ENCODE measurements at regions not wholly inside any gene's neighbourhood (a gene's known extent, or its start where the extent isn't known, plus 50 kb on each side); places are given as distances from the start of the nearest gene placed in this dataset.
"Not testable (repeated sequence)": the region's sequence is repeated elsewhere in the genome, so short reads cannot be mapped to it uniquely, and the experiment has no call there.

DNA sequence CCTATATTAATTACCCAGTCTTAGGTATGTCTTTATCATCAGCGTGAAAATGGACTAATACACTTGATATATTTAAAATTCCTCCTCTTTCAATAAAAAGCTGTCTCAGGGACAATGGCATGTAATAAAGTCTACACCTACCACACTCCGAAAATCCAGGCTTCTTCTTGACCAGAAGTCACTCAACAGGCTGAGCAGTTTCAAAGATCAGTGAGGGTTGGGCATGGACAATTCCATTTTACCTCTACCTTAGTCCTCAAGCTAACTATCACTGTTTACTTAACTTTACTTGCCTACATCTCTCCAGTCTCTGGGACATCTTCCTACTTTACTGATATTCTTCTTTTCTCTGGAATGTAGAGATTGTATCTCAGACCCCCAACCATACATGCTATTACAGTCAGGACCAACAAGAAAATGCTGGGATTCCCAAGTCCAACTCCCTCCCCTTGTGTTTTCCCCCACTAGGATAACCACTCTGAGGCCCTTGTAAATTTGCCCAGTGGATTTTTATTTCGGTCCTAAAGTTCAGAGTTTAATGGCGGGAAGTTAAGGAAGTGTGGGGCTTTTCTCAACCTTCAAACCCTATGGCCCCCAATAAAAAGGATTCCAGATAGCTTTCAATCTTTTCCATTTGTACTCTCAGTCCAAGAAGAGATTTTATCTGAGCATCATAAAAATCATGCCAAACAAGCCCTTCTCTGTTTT lies 137.1 kb upstream of the TSC22D2 start:
- ChIA-PET CTCF (no interaction called here), POLR2A (interaction anchor here (0.6 kb wide), 1 partner anchor 49 kb away, joined by 3 read pairs; no protein-coding TSS in a partner anchor)
- Mint-ChIP-seq H3K4me3 (ENCODE audit: unreplicated experiment) (no peak overlapping the region), H3K36me3 (ENCODE audit: insufficient read depth, unreplicated experiment) (no peaks in the 10 kb centered on the region), H3K9me3 (ENCODE audit: unreplicated experiment) (no peaks in the 10 kb centered on the region), H3K4me1 (ENCODE audit: insufficient read depth, unreplicated experiment) (no peaks in the 10 kb centered on the region), H3K27me3 (ENCODE audit: insufficient read depth, unreplicated experiment) (no peaks in the 10 kb centered on the region), H3K27ac (ENCODE audit: low read depth, unreplicated experiment) (no peak overlapping the region)
- TF ChIP-seq, protein P1, sequence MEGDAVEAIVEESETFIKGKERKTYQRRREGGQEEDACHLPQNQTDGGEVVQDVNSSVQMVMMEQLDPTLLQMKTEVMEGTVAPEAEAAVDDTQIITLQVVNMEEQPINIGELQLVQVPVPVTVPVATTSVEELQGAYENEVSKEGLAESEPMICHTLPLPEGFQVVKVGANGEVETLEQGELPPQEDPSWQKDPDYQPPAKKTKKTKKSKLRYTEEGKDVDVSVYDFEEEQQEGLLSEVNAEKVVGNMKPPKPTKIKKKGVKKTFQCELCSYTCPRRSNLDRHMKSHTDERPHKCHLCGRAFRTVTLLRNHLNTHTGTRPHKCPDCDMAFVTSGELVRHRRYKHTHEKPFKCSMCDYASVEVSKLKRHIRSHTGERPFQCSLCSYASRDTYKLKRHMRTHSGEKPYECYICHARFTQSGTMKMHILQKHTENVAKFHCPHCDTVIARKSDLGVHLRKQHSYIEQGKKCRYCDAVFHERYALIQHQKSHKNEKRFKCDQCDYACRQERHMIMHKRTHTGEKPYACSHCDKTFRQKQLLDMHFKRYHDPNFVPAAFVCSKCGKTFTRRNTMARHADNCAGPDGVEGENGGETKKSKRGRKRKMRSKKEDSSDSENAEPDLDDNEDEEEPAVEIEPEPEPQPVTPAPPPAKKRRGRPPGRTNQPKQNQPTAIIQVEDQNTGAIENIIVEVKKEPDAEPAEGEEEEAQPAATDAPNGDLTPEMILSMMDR (IDR thresholded peaks at IDR 0.05; ENCODE audit: unreplicated experiment): no peak
- intact Hi-C loops (cut with micrococcal nuclease): no loop called here
- BruUV-seq (replicated peaks): no TSS peak
- no peak for DNase-seq (ENCODE audit: unreplicated experiment)

DNA sequence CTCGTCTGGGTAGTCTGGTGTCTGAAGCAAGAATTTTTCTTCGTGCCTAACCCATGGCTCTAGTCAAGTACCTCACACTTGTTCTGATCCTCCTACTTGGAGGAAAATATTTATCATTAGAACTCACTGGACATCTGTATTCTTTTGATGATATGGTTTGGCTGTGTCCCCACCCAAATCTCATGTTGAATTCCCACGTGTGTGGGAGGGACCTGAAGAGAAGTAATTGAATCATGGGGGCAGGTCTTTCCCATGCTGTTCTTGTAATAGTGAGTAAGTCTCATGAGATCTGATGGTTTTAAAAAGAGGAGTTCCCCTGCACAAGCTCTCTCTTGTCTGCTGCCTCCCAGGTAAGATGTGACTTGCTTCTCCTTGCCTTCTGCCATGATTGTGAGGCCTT lies 137.7 kb upstream of the TSC22D2 start:
- DNase-seq (ENCODE audit: unreplicated experiment); H3K27ac Mint-ChIP-seq (ENCODE audit: low read depth, unreplicated experiment); H3K4me3 Mint-ChIP-seq (ENCODE audit: unreplicated experiment); H3K4me1 Mint-ChIP-seq (ENCODE audit: insufficient read depth, unreplicated experiment); intact Hi-C loops (cut with micrococcal nuclease); POLR2A ChIA-PET; H3K9me3 Mint-ChIP-seq (ENCODE audit: unreplicated experiment); CTCF ChIA-PET; H3K36me3 Mint-ChIP-seq (ENCODE audit: insufficient read depth, unreplicated experiment); H3K27me3 Mint-ChIP-seq (ENCODE audit: insufficient read depth, unreplicated experiment); BruUV-seq (replicated peaks): not testable (repeated sequence)

DNA sequence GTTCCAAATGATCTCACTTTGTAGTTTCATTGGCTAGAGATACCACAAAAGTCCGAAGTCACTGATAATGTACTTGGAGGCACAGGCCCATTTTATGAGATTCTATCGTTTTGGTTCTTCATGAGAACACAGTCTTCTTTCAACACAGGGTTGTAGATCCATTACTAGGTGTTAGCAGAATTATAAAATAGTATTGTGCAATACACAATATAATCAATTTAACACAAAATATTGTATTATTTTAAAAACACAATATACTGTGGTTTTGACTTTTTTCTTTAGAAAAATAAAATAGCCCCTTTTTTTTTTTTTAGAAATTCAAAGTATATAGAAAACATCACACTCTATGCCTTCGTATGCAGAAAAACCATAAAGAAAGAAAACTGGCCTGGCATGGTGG lies 138.6 kb upstream of the TSC22D2 start:
- POLR2A ChIA-PET: interaction anchor here (0.5 kb wide), 1 partner anchor 276 kb away, joined by 4 read pairs; the partner anchor contains the start of gene SERP1
- CTCF ChIA-PET: interaction anchor here (0.9 to 1.3 kb wide), 2 partner anchors 10 to 225 kb away, joined by 3 to 4 read pairs; no protein-coding TSS in a partner anchor
- no peaks in the 10 kb centered on the region for H3K4me1 Mint-ChIP-seq (ENCODE audit: insufficient read depth, unreplicated experiment)
- TF ChIP-seq, protein P1 (IDR thresholded peaks at IDR 0.05; ENCODE audit: unreplicated experiment): no peak
- no peak overlapping the region for H3K4me3 Mint-ChIP-seq (ENCODE audit: unreplicated experiment)
- no peaks in the 10 kb centered on the region for H3K27me3 Mint-ChIP-seq (ENCODE audit: insufficient read depth, unreplicated experiment)
- no peak overlapping the region for H3K27ac Mint-ChIP-seq (ENCODE audit: low read depth, unreplicated experiment)
- DNase-seq (ENCODE audit: unreplicated experiment): no peak
- no peaks in the 10 kb centered on the region for H3K36me3 Mint-ChIP-seq (ENCODE audit: insufficient read depth, unreplicated experiment)
- BruUV-seq (replicated peaks): no TSS peak
- H3K9me3 Mint-ChIP-seq (ENCODE audit: unreplicated experiment): no peaks in the 10 kb centered on the region
- intact Hi-C loops (cut with micrococcal nuclease): no loop called here

DNA sequence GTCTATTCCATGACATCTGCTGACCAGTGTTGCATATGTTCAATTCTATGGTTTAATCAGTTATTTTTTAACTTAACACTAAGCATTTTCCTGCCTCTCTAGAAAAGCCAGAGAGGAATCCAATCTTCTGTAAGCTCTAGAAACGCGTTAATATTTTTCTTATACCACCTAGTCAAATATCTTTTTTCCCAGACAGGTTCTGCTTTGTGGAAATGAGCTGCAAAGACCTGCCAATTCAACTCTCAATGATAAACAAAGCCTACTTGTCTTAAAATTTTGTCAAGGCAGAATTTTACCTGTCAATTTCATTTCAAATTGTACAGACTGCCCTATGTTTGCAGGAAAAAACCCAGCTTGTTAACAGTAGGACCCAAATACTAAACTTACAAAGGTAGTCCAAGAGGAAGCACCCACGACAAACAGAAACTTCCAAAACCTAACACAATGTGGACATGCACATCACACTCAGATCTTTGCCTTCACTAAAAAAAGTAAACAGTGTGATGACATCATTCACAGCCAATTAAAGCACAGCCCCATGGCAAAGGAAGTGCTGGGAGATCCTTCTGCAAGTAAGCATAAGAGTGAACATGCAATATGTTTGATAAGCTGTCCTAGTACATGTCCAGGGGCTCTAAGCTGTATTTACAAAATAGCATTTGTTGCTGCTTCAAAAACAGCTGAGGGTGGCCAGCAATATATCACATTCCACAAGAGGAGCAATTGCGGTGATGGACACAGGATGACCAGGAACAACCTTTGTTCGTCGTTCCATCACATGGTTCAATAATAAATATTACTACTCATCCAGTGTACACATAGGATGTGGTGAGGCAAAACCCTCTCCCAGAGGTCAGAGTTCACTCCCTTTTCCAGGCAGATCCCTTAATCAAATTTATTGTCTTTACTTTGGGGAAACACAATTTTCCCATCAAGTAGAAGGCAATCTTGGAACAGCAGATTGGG lies 139.4 kb upstream of the TSC22D2 start:
- POLR2A ChIA-PET: interaction anchor here (0.5 to 0.7 kb wide), 2 partner anchors 53 to 277 kb away, joined by 3 to 4 read pairs; partner anchors contain the start of gene SERP1
- H3K9me3 Mint-ChIP-seq (ENCODE audit: unreplicated experiment): no peaks in the 10 kb centered on the region
- no peaks in the 10 kb centered on the region for H3K4me1 Mint-ChIP-seq (ENCODE audit: insufficient read depth, unreplicated experiment)
- no TSS peak for BruUV-seq (replicated peaks)
- TF ChIP-seq, protein P1 (IDR thresholded peaks at IDR 0.05; ENCODE audit: unreplicated experiment): no peak
- intact Hi-C loops (cut with micrococcal nuclease): no loop called here
- DNase-seq (ENCODE audit: unreplicated experiment): no peak
- CTCF ChIA-PET: interaction anchor here (0.9 to 1.3 kb wide), 2 partner anchors 9 to 226 kb away, joined by 3 to 4 read pairs; no protein-coding TSS in a partner anchor
- no peaks in the 10 kb centered on the region for H3K36me3 Mint-ChIP-seq (ENCODE audit: insufficient read depth, unreplicated experiment)
- no peak overlapping the region for H3K4me3 Mint-ChIP-seq (ENCODE audit: unreplicated experiment)
- no peaks in the 10 kb centered on the region for H3K27me3 Mint-ChIP-seq (ENCODE audit: insufficient read depth, unreplicated experiment)
- H3K27ac Mint-ChIP-seq (ENCODE audit: low read depth, unreplicated experiment): no peak overlapping the region
